ENCODE measurements at regions not wholly inside any gene's neighbourhood (a gene's known extent, or its start where the extent isn't known, plus 50 kb on each side); places are given as distances from the start of the nearest gene placed in this dataset.

- Histone ChIP-seq H3K27me3 (ENCODE audit: control insufficient read depth, insufficient read depth, low read length) (no peaks in the 10 kb centered on the region), H3K4me3 (ENCODE audit: low read depth, low read length) (no peak overlapping the region), H3K9me3 (ENCODE audit: control insufficient read depth, insufficient read depth, low read length) (no peaks in the 10 kb centered on the region), H3K27ac (ENCODE audit: low read depth, low read length) (no peak overlapping the region)
- TF ChIP-seq CTCF (IDR thresholded peaks at IDR 0.05; ENCODE audit: low read depth, low read length) = no peak
- CTCF ChIA-PET = no interaction called here
- DNase-seq (ENCODE audit: low read depth, low spot score) = no peak
- POLR2A ChIA-PET = no interaction called here
Observed at GRCh38 chr6:133055441-133055966, 185.7 kb upstream of the EYA4 start.

GRCh38 chr6:133057352-133057751 lies 183.8 kb upstream of the EYA4 start:
- Histone ChIP-seq H3K9me3 (ENCODE audit: control insufficient read depth, insufficient read depth, low read length) (no peaks in the 10 kb centered on the region), H3K4me3 (ENCODE audit: low read depth, low read length) (no peak overlapping the region), H3K27me3 (ENCODE audit: control insufficient read depth, insufficient read depth, low read length) (no peaks in the 10 kb centered on the region), H3K27ac (ENCODE audit: low read depth, low read length) (no peak overlapping the region)
- DNase-seq (ENCODE audit: low read depth, low spot score) = no peak
- no peak for TF ChIP-seq CTCF (IDR thresholded peaks at IDR 0.05; ENCODE audit: low read depth, low read length)
- ChIA-PET CTCF (no interaction called here), POLR2A (no interaction called here)

DNA sequence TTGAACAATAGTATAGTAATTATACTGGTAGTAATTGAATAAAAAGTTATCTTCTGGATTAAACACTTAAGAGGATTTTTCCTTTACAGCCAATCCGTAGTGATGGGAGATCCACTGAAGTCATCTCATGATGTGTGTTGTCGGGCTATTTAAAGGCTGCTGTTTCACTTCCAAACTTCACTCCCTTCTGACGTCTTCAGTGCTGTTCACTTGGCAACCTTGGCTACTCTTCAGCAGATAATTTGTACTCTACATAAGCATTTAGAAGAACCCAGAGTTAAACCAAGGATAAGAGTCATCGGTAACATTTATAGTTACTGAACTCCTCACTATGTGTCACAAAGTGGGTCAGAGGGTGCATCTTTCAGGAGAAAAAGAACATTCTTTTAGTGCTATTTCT lies 179.1 kb upstream of the EYA4 start:
- ChIA-PET CTCF (no interaction called here), POLR2A (no interaction called here)
- Histone ChIP-seq H3K27ac (ENCODE audit: low read depth, low read length) (no peak overlapping the region), H3K27me3 (ENCODE audit: control insufficient read depth, insufficient read depth, low read length) (no peaks in the 10 kb centered on the region), H3K9me3 (ENCODE audit: control insufficient read depth, insufficient read depth, low read length) (no peaks in the 10 kb centered on the region), H3K4me3 (ENCODE audit: low read depth, low read length) (no peak overlapping the region)
- peak; percentile 93 for DNase-seq (ENCODE audit: low read depth, low spot score)
- TF ChIP-seq CTCF (IDR thresholded peaks at IDR 0.05; ENCODE audit: low read depth, low read length) = no peak

DNA sequence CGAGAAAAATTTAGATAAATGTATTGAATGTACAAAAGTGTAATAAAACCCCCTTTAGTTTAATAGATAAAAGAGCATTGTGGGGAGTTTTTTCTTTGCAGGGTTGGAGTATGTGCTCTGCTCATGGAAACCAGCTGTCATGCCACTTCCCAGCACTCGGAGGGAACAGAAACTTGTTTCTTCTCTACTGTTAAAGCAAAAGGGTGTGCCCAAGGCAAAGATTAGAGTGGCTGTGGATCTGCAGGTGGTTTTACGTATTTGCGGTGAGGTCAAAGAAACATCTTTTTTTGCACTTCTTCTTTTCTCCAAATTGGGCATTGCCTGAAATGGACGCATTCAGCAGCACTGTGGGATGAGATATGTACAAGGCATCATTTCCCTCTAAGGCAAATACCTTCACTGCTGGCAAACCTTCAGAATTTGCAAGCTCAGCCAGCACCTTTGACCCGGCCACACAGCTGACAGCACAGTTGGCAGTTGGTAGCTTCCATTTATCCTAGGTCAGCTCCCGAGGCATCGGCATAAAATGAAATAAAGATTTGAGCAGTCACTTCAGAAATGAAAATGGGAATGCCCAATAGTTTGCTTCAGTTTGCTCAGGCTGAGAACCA lies 178.4 kb upstream of the EYA4 start:
- Histone ChIP-seq H3K9me3 (ENCODE audit: control insufficient read depth, insufficient read depth, low read length) (no peaks in the 10 kb centered on the region), H3K27me3 (ENCODE audit: control insufficient read depth, insufficient read depth, low read length) (no peaks in the 10 kb centered on the region), H3K27ac (ENCODE audit: low read depth, low read length) (no peak overlapping the region), H3K4me3 (ENCODE audit: low read depth, low read length) (no peak overlapping the region)
- no peak for TF ChIP-seq CTCF (IDR thresholded peaks at IDR 0.05; ENCODE audit: low read depth, low read length)
- DNase-seq (ENCODE audit: low read depth, low spot score) = no peak
- CTCF ChIA-PET = no interaction called here
- POLR2A ChIA-PET = no interaction called here

DNA sequence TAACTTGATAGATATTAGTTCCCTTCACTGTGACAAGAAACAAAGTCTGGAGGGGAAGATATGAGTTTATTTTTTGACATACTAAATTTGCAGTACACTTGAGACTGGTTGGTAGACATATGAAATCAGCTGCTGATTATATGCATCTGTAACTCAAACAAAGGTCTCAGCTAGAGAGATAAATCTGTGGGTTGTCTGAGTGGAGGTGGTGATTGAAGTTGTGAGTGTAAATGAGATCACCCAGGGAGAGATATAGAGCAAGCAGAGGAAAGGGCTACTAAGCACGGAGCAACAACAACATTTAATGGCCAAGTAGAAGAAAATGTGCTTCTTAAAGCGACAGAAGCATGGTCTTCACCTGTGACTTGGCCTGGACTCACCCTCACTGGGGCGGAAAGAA lies 173.2 kb upstream of the EYA4 start:
- CTCF ChIA-PET = no interaction called here
- TF ChIP-seq CTCF (IDR thresholded peaks at IDR 0.05; ENCODE audit: low read depth, low read length) = no peak
- Histone ChIP-seq H3K27ac (ENCODE audit: low read depth, low read length) (no peak overlapping the region), H3K4me3 (ENCODE audit: low read depth, low read length) (no peak overlapping the region), H3K27me3 (ENCODE audit: control insufficient read depth, insufficient read depth, low read length) (no peaks in the 10 kb centered on the region), H3K9me3 (ENCODE audit: control insufficient read depth, insufficient read depth, low read length) (no peaks in the 10 kb centered on the region)
- no peak for DNase-seq (ENCODE audit: low read depth, low spot score)
- POLR2A ChIA-PET = no interaction called here

Data from AG04450 (cell line).